Adipocyte (in vitro differentiated cells): ENCODE measurements at regions not wholly inside any gene's neighbourhood (a gene's known extent, or its start where the extent isn't known, plus 50 kb on each side); places are given as distances from the start of the nearest gene placed in this dataset.

Source experiments
- DNase-seq: peaks from one replicate; pipeline ENCODE4 v3.0.0-alpha.2; 2015; ENCODE audit warnings: low read depth
- H3K27me3 ChIP-seq: replicated peaks from 2 replicates; pipeline ENCODE4 v1.7.0; 2013; ENCODE audit warnings: mild to moderate bottlenecking, low read length, moderate library complexity; ENCODE audit not compliant: control insufficient read depth, insufficient read depth
- H3K36me3 ChIP-seq: 2 replicates; pipeline ENCODE4 v1.7.0; 2013; ENCODE audit warnings: low read length, mild to moderate bottlenecking, moderate library complexity; ENCODE audit not compliant: control insufficient read depth, insufficient read depth, severe bottlenecking
- H3K4me1 ChIP-seq: 2 replicates; pipeline ENCODE4 v1.7.0; 2013; ENCODE audit warnings: mild to moderate bottlenecking, low read length, moderate library complexity; ENCODE audit not compliant: control insufficient read depth, insufficient read depth
- H3K4me3 ChIP-seq: 2 replicates; pipeline ENCODE4 v1.7.0; 2013; ENCODE audit warnings: mild to moderate bottlenecking, low read length, moderate library complexity
- H3K9ac ChIP-seq: 2 replicates; pipeline ENCODE4 v1.7.0; 2013; ENCODE audit warnings: mild to moderate bottlenecking, low read length, moderate library complexity
- H3K9me3 ChIP-seq: 2 replicates; pipeline ENCODE4 v1.7.0; 2013; ENCODE audit warnings: mild to moderate bottlenecking, low read length, moderate library complexity; ENCODE audit not compliant: control insufficient read depth

GRCh38 chr20:47863315-47863965, 78.2 kb upstream of the SULF2 start:
- DNase-seq: no peak
- Histone ChIP-seq H3K27me3 (peaks cover 37% of the 10 kb centered on the region), H3K9ac (no peak overlapping the region), H3K36me3 (no peaks in the 10 kb centered on the region), H3K9me3 (peaks cover 20% of the 10 kb centered on the region), H3K4me3 (no peak overlapping the region), H3K4me1 (no peaks in the 10 kb centered on the region)

- Histone ChIP-seq H3K4me1 (peaks cover 2% of the 10 kb centered on the region), H3K9me3 (peaks cover 20% of the 10 kb centered on the region), H3K4me3 (no peak overlapping the region), H3K27me3 (peaks cover 34% of the 10 kb centered on the region), H3K36me3 (no peaks in the 10 kb centered on the region), H3K9ac (no peak overlapping the region)
- DNase-seq: no peak
Measured at GRCh38 chr20:47862574-47863240, 77.4 kb upstream of the SULF2 start.

GRCh38 chr20:47861116-47861515, 75.8 kb upstream of the SULF2 start:
- H3K27me3 ChIP-seq: peaks cover 33% of the 10 kb centered on the region
- H3K9ac ChIP-seq: no peak overlapping the region
- H3K36me3 ChIP-seq: no peaks in the 10 kb centered on the region
- no peak for DNase-seq
- H3K9me3 ChIP-seq: peaks cover 20% of the 10 kb centered on the region
- peaks cover 8% of the 10 kb centered on the region for H3K4me1 ChIP-seq
- no peak overlapping the region for H3K4me3 ChIP-seq

GRCh38 chr20:47860049-47860830, 75.0 kb upstream of the SULF2 start:
- no peak for DNase-seq
- H3K4me3 ChIP-seq: no peak overlapping the region
- no peak overlapping the region for H3K9ac ChIP-seq
- peaks cover 27% of the 10 kb centered on the region for H3K27me3 ChIP-seq
- H3K36me3 ChIP-seq: no peaks in the 10 kb centered on the region
- H3K4me1 ChIP-seq: peaks cover 8% of the 10 kb centered on the region
- H3K9me3 ChIP-seq: peaks cover 20% of the 10 kb centered on the region

- no peak for DNase-seq
- peaks cover 22% of the 10 kb centered on the region for H3K9me3 ChIP-seq
Measured at GRCh38 chr20:47859278-47859677, 74.0 kb upstream of the SULF2 start.

GRCh38 chr20:47857569-47858464, 72.5 kb upstream of the SULF2 start:
- peaks cover 8% of the 10 kb centered on the region for H3K4me1 ChIP-seq
- H3K4me3 ChIP-seq: no peak overlapping the region
- peaks cover 14% of the 10 kb centered on the region for H3K27me3 ChIP-seq
- no peak for DNase-seq
- no peak overlapping the region for H3K9ac ChIP-seq
- H3K9me3 ChIP-seq: peaks cover 13% of the 10 kb centered on the region
- no peaks in the 10 kb centered on the region for H3K36me3 ChIP-seq

More at GRCh38 chr20:47859278-47859677, 74.0 kb upstream of the SULF2 start:
- H3K9ac ChIP-seq: no peak overlapping the region
- H3K36me3 ChIP-seq: no peaks in the 10 kb centered on the region
- no peak overlapping the region for H3K4me3 ChIP-seq
- H3K4me1 ChIP-seq: peaks cover 8% of the 10 kb centered on the region
- peaks cover 23% of the 10 kb centered on the region for H3K27me3 ChIP-seq

GRCh38 chr20:47857187-47857568, 71.9 kb upstream of the SULF2 start:
- no peaks in the 10 kb centered on the region for H3K36me3 ChIP-seq
- H3K9me3 ChIP-seq: peaks cover 7% of the 10 kb centered on the region
- no peak overlapping the region for H3K4me3 ChIP-seq
- no peak for DNase-seq
- peaks cover 8% of the 10 kb centered on the region for H3K4me1 ChIP-seq
- H3K9ac ChIP-seq: no peak overlapping the region
- peaks cover 17% of the 10 kb centered on the region for H3K27me3 ChIP-seq

- H3K4me3 ChIP-seq: no peak overlapping the region
- peaks cover 3% of the 10 kb centered on the region for H3K9me3 ChIP-seq
- H3K9ac ChIP-seq: no peak overlapping the region
- no peak for DNase-seq
- peaks cover 28% of the 10 kb centered on the region for H3K27me3 ChIP-seq
- no peaks in the 10 kb centered on the region for H3K36me3 ChIP-seq
- H3K4me1 ChIP-seq: peaks cover 8% of the 10 kb centered on the region
Measured at GRCh38 chr20:47855799-47856198, 70.5 kb upstream of the SULF2 start.

- H3K9me3 ChIP-seq: peaks cover 3% of the 10 kb centered on the region
- peaks cover 8% of the 10 kb centered on the region for H3K4me1 ChIP-seq
- no peak overlapping the region for H3K4me3 ChIP-seq
- H3K9ac ChIP-seq: no peak overlapping the region
- no peaks in the 10 kb centered on the region for H3K36me3 ChIP-seq
- peak; percentile 12 for DNase-seq
- H3K27me3 ChIP-seq: peaks cover 39% of the 10 kb centered on the region
Measured at GRCh38 chr20:47854687-47855212, 69.5 kb upstream of the SULF2 start.

GRCh38 chr20:47851774-47852173, 66.5 kb upstream of the SULF2 start:
- H3K36me3 ChIP-seq: no peaks in the 10 kb centered on the region
- no peak overlapping the region for H3K9ac ChIP-seq
- no peaks in the 10 kb centered on the region for H3K4me1 ChIP-seq
- peaks cover 47% of the 10 kb centered on the region for H3K27me3 ChIP-seq
- peaks cover 3% of the 10 kb centered on the region for H3K9me3 ChIP-seq
- DNase-seq: no peak
- H3K4me3 ChIP-seq: no peak overlapping the region
